ENCODE measurements at regions not wholly inside any gene's neighbourhood (a gene's known extent, or its start where the extent isn't known, plus 50 kb on each side); places are given as distances from the start of the nearest gene placed in this dataset.

DNA sequence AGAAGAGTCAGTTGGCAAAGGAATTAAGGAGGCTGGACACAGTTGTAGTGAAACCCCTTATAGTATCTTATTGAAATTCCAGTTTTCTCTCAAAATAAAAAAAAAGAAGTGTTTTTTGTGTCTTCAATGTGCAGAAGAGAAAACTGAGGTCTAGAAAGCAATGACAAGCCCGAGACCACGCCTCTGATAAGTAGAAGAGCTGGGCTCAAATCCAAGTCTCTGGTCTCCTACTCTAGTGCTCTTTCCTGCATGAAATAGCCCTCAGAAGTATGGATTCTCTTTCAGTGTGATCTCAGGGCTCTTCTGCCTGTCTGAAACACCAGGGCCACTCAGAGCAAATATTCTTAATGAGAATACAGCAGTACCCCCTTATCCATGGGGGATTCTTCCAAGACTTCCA is 200.9 kb downstream of the KIF18A start:
- DNase-seq (ENCODE audit: low read depth) = no peak

DNA sequence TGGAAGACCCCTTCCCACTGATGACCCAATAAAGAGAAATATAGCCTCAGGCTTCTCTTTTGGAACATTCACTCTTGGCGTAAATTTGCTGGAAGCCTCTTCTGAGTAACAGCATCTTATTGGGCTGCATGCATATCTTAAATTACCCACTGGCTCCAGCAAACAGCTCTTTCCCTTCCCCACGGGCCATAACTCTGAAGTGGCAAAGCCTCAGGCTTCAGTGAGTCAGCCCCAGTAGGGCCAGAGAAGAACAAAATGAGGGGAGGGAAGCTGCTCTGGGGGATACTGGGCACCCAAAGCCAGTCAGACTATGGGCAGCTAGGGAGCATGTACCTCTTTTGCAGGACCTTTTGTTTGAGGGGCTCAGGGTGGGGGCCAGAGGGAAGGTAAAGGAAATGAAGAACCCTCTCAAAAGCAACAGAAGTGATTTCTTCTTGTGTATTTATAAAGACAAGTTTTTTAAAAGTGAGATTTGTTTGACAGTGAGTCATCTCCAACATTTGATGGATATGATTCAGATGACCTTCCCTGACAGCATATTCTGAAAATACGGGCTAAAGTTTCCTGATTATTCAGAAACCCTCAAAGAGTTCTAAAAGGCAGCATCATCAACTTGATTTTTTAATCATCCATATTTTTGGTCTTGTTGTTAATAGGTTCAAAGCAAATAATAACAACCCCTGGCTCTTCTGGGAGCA is 203.4 kb downstream of the KIF18A start:
- peak; percentile 76 for DNase-seq (ENCODE audit: low read depth)

DNA sequence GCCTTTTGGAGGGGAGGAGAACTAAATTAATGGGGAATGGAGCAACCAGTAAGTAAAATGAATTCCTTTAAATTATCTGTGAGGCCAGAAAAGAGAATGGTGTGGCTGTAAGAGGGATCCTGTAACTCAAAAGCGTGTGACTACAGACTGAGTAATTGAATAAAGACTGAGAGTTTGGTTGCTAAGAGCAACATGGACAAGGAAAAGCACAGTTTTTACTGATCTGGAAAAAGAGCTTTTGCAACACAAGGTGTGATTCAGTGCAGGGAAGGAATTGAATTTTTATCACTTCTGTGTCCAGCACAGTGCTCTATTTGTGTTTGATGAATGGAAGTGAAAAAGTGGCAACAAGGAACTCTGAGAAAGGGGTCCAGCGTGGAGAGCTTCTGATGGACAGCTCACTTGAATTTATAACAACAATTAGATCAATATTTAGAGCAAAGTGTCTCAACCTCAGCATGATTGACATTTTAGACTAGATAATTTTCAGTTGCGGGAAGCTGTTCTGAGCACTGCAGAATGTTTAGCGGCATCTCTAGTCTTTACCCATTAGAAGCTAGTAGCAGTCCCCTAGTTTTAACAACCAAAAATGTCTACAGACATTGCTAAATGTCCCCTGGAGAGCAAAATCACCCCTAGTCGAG is 202.8 kb upstream of the BDNF start:
- peak; percentile 37 for DNase-seq (ENCODE audit: low read depth)

GRCh38 chr11:27898166-27898565 is 197.9 kb upstream of the BDNF start:
- no peak for DNase-seq (ENCODE audit: low read depth)

DNA sequence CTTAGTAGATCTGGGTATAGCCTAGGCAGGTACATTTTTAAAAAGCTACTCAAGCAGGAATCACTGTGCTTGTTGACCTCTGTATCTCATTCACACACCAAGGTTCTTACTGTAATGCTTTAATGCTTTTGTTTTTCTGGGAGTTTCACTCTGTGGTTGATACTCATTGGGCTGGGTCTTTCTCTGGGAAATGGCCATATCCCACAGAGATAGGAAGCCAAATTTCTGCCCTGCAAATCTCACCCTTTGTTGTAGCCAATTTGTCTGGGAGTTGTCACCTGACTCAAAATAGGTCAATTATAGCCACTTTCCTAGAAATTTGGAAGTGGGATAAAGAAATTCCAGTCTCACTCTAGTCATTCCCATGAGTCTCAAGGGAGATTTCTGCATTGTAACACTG is 195.8 kb upstream of the BDNF start:
- no peak for DNase-seq (ENCODE audit: low read depth)

DNA sequence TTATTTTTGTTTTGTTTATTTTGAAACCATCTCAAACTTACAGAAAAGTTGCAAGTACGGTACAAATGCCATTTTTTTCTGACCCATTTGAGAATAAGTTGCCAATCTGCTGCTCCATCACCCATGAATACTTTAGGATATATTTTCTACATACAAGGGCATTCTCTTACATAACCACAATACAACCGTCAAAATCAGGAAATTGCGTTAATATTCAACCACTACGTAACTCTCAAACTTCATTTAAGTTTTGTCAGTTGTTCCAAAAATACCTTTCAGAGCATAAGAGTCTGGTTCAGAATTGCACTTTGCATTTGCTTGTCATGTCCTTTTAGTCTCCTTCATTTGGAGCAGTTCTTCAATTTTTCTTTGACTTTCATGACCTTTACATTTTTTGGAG is 194.3 kb upstream of the BDNF start:
- no peak for DNase-seq (ENCODE audit: low read depth)

DNA sequence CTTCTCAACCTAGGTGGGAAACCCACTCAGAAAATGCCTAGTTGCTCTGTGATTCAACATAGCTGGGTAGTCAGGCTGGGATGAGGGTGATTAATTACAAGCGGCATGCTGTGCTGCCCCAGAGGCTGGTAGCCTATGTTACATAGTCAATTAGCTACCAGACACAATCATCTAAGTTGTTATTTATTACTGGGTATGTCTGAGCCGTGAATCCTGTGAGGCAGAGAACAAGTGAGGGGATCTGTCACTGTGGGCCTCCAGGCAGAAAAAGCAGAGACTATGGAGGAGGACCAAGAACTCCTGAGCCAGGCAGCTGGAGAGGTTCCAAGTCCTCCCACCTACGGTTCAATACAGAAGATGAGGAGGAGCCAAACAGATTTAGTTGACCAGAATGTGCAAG is 186.6 kb upstream of the BDNF start:
- DNase-seq (ENCODE audit: low read depth) = no peak

DNA sequence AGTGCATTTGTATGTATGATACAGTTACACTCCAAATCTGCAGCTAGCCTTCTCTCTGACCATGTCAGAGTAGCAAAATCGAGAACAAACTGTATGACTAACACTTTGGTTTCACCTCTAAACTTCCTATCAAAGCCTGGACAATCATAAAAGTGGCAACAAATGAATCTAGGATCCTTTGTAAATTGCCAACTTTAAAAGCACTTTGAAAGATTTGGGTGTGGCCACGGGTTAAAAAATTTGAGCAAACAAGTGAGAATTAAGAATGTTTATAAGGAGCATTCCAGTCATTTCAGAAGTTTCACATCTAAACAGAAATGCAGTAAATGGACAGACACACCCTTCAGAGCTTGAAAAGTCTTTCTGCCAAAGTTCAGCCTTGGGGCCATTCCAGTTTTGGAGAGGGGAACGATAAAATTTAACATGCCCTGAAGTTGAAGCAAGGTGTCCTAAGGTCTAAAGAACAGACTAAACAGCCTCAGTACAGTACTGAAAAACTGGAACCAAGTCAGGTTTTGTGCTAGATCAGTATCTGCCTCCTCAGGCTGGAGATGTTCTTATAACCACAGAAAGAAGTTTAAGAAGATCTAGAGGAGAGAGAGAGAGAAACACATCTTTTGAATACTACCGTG is 181.9 kb upstream of the BDNF start:
- no peak for DNase-seq (ENCODE audit: low read depth)

DNA sequence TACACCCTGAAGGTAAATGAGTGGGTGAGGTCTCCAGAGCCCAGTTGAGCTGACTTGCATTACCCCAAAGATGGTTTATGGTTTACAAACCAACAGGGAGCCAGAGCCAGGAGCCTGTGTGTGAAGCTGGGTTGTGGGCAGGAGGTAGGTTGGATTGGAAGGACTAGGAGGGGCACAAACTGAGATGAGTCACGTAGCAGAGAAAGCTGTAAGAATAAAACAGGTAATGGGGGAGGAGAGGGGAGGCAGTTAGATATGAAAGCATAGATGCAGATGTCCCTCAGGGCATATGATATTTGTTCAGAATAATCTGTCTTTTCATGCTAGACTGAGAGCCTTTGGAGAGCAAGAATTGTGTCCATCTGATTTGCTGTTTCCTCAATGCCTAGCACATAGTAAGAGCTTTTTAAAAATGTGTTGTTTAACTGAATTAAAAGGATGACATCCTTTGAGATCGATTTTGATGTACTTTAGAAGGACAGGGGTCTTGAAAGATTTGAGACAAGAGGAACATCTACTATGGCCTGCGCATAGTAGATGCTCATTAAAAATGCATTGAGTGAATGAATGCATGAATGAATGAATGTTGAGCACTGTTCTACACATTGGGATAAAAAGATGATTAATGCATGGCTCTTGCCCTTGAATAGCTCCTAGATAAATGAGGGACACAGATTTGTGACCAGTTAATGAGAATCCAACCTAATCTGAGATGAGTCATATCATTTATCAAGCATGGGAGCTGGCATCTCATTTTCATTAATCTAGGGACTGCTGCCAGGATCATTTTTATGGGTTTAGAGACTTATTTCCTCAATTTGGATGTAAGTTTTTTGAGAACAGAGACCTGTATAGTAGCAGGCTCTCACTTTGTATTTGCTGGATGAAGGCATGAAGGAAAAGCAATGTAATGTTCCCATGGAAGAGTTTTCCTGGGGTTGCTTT is 175.8 kb upstream of the BDNF start:
- DNase-seq (ENCODE audit: low read depth) = peak; percentile 8

- DNase-seq (ENCODE audit: low read depth) = no peak
Observed at GRCh38 chr11:27874998-27875830, 175.0 kb upstream of the BDNF start.

DNA sequence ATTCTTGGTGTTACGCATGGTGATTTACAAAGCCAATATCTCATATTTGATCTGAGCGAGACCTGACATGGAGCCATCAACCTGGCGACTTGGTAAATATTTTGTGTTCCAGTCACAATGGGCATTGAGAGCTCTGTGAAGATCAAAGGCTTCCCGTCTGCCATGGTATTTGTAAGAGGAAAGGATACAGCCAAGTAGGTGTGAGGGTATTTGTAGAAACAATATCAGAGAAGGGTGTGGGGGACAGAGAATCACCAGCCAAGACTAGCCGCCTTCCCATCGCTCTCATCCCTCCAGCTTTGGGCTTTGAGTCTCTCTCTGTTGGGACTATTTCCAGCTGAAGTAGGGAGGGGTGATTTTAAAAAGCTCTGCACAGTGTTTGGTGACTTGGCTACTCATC is 173.4 kb upstream of the BDNF start:
- no peak for DNase-seq (ENCODE audit: low read depth)

DNA sequence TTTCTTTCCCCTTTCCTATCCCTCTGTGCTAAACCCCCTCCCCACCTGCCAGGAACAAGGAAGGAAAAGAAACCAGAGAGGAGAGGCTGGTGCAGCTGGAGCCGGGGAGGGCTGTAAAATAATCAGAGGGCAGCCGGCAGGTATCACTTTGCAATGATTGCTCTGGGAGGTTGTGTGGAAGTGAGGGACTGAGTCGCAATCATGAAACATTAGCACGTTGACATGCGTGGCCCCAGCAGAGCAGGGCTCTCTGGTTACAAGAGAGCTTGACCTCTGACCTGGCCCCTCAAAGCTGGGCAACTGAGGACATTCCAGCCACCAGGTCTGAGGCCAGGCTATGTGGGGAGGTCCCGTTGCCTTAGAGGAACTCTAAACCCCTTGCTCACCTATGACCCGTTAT is 170.8 kb upstream of the BDNF start:
- DNase-seq (ENCODE audit: low read depth) = no peak

DNA sequence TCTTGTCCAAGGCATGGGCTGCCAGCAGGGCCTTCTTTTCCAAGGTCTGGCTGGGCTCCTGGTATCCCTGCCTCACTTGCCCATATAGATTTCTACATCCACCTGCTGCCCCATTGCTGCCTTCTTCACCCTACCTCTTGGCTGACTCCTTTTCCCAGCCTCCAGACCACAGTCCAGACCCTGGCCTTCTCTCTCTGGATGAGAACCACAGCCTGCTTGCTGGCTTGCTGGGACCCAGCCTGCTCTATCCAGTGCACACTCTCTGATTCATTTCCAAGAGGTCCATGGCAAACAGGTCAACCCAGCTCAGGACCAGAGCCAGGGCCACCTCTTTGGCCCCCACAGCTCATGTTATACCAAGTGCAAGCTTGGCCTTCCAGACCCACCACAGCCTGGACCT is 169.4 kb upstream of the BDNF start:
- no peak for DNase-seq (ENCODE audit: low read depth)

DNA sequence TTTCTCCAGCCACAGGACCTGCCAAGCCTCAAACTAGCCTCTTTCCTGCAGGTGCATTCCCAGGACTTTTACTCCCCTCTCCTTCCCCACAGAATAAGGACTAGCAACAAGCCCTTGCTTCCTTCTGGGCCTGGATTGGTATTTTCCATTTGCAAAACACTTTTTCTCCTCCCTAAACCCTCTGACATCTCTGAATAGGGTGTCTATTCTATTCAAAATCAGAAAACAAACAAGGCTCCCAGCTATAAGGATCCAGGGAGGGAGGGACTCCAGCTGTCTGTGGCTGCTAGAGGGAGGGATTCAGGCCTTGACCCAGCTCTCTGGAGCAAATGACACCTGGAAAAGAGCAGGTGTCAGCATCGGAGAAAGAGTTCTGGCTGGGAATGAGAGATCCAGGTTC is 168.5 kb upstream of the BDNF start:
- no peak for DNase-seq (ENCODE audit: low read depth)

DNA sequence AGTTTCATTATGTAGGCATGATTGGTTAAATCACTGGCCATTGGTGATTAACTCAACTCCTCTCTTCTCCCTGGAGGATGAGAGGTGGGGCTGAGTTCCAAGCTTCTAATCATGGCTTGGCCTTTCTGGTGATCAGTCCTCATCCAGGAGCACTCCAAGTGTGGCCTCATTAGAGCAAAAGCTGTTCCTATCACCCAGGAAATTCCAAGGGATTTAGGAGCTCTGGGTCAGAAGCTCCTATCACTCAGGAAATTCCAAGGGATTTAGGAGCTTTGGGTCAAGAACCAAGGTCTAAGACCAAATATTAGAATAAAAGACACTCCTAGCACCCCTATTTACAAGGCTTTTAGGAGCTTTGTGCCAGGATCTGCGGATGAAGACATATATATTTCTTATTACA is 168.0 kb upstream of the BDNF start:
- DNase-seq (ENCODE audit: low read depth) = no peak

DNA sequence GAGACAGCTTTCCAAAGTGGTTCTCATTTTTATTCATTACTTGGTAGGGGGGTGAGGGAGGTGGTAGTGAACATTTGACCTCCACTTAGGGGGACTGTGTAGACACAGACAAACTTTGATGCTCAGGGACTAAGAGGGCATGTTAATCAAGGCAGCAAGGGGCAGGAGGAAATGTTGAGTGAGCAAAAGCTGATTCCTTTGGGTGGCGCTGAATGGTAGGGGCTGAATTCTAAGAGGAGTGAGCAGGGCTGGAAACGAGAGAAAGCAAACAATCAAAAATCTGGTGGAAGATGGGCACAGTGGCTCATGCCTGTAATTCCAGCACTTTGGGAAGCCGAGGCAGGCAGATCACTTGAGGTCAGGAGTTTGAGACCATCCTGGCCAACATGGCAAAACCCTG is 164.8 kb upstream of the BDNF start:
- DNase-seq (ENCODE audit: low read depth) = no peak

GRCh38 chr11:27864611-27865010 is 164.4 kb upstream of the BDNF start:
- DNase-seq (ENCODE audit: low read depth) = no peak

GRCh38 chr11:27864091-27864491 is 163.8 kb upstream of the BDNF start:
- DNase-seq (ENCODE audit: low read depth) = peak; percentile 32

DNA sequence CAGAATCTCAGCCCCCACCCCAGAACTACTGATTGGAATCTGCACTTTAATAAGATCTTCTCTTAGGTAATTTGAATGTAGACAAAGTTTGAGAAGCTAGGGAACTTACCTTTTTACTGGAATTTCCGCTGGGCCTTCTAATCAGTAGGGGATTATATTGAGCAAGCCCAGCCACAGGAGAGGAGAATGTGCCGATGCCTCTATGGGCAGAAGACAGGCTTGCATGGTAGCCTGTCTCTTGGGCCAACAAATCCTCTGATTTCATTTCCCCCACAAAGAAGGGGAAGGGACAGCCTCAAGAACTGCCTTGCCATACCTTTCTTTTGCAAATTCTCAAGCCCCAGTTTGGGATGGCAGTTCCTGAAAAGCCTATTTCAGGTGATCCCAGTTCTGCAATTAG is 163.4 kb upstream of the BDNF start:
- no peak for DNase-seq (ENCODE audit: low read depth)

DNA sequence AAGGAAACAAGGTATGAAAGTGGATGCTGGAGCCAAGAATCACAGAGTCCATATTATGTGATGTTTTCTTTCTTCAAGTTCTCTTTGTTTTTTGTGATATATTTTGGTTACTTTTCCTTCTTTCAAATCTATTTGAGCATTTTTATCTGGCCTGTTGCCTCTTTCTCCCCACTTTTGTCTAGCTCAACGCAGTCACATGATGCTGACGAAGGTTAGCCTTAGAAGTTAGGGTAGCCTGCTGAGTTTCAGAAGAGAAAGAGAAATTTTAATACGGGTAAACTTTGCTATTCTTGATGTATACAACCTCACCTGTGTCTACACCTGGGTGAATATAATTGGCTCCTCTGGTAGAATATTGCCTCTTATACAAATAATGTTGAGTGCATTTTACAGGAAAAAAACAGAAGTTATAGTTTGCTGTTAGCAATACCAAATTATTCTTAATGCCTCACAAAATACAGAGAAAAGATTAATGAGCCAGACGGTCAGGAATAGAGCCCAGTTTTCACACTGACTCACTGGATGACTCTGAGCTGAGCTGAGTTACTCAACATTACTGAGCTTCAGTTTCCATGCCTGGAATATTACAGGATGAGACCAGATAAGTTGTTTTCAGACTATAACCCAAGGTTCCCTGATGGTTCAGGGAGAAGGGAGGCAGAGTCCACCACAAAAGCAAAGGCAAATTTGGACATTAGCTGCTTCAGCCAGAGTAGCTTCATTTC is 161.6 kb upstream of the BDNF start:
- DNase-seq (ENCODE audit: low read depth) = peak; percentile 73

- no peak for DNase-seq (ENCODE audit: low read depth)
Observed at GRCh38 chr11:27860811-27861210, 160.6 kb upstream of the BDNF start.

All from Daoy (cell line).